ENCODE measurements at regions not wholly inside any gene's neighbourhood (a gene's known extent, or its start where the extent isn't known, plus 50 kb on each side); places are given as distances from the start of the nearest gene placed in this dataset.

- Histone ChIP-seq H3K4me1 (ENCODE audit: control insufficient read depth, insufficient read depth, low read length) (no peaks in the 10 kb centered on the region), H3K36me3 (ENCODE audit: control insufficient read depth, insufficient read depth, low read length) (no peaks in the 10 kb centered on the region), H3K27ac (ENCODE audit: low read length) (no peak overlapping the region), H3K9me3 (ENCODE audit: control insufficient read depth, insufficient read depth, low read depth, low read length) (no peaks in the 10 kb centered on the region), H3K4me3 (ENCODE audit: low read depth in 2 of 2, low read length in 2 of 2) (no peak overlapping the region), H3K27me3 (ENCODE audit: control insufficient read depth, insufficient read depth, low read length) (no peaks in the 10 kb centered on the region)
- in situ Hi-C loops (cut with HindIII; ENCODE audit: low pct_unique_long_range_greater_than_20kb, low sequenced_read_pairs), result no loop called here
- no TSS peak for BruUV-seq (replicated peaks)
- intact Hi-C loops (cut with micrococcal nuclease; ENCODE audit: unreplicated experiment), result no loop called here
- ATAC-seq (no peak), DNase-seq (ENCODE audit: low read depth, low spot score) (no peak)
- POLR2A ChIA-PET, result no interaction called here
- TF ChIP-seq CTCF (IDR thresholded peaks at IDR 0.05) (no peak), POLR2AphosphoS5 (IDR thresholded peaks at IDR 0.05; ENCODE audit: low read depth, low read length) (no peak), TCF7L2 (IDR thresholded peaks at IDR 0.05; ENCODE audit: low read depth, low read length) (no peak), REST (IDR thresholded peaks at IDR 0.05; ENCODE audit: insufficient read depth in 1 of 2, low read depth in 2 of 2, low read length in 1 of 2) (no peak), SIN3A (IDR thresholded peaks at IDR 0.05; ENCODE audit: borderline replicate concordance, insufficient read depth, low read depth, low read length) (no peak)
- CTCF ChIA-PET, result no interaction called here
These were observed 503.6 kb upstream of the TNP1 start for GRCh38 chr2:217363470-217363869.

GRCh38 chr2:217362710-217363109, 502.8 kb upstream of the TNP1 start:
- DNase-seq (ENCODE audit: low read depth, low spot score), result no peak
- CTCF ChIA-PET, result interaction anchor here (0.6 kb wide), 1 partner anchor 45 kb away, joined by 4 read pairs; no protein-coding TSS in a partner anchor
- no peaks in the 10 kb centered on the region for H3K9me3 ChIP-seq (ENCODE audit: control insufficient read depth, insufficient read depth, low read depth, low read length)
- no peaks in the 10 kb centered on the region for H3K27me3 ChIP-seq (ENCODE audit: control insufficient read depth, insufficient read depth, low read length)
- H3K36me3 ChIP-seq (ENCODE audit: control insufficient read depth, insufficient read depth, low read length), result no peaks in the 10 kb centered on the region
- no peak for TF ChIP-seq POLR2AphosphoS5 (IDR thresholded peaks at IDR 0.05; ENCODE audit: low read depth, low read length)
- no peak for TF ChIP-seq CTCF (IDR thresholded peaks at IDR 0.05)
- no peak for TF ChIP-seq TCF7L2 (IDR thresholded peaks at IDR 0.05; ENCODE audit: low read depth, low read length)
- TF ChIP-seq REST (IDR thresholded peaks at IDR 0.05; ENCODE audit: insufficient read depth in 1 of 2, low read depth in 2 of 2, low read length in 1 of 2), result no peak
- TF ChIP-seq SIN3A (IDR thresholded peaks at IDR 0.05; ENCODE audit: borderline replicate concordance, insufficient read depth, low read depth, low read length), result no peak
- no peak overlapping the region for H3K4me3 ChIP-seq (ENCODE audit: low read depth in 2 of 2, low read length in 2 of 2)
- intact Hi-C loops (cut with micrococcal nuclease; ENCODE audit: unreplicated experiment), result no loop called here
- in situ Hi-C loops (cut with HindIII; ENCODE audit: low pct_unique_long_range_greater_than_20kb, low sequenced_read_pairs), result no loop called here
- no TSS peak for BruUV-seq (replicated peaks)
- no peak for ATAC-seq
- no peak overlapping the region for H3K27ac ChIP-seq (ENCODE audit: low read length)
- POLR2A ChIA-PET, result no interaction called here
- H3K4me1 ChIP-seq (ENCODE audit: control insufficient read depth, insufficient read depth, low read length), result no peaks in the 10 kb centered on the region

All from Panc1 (cell line).